GM23338 (cell line): ENCODE measurements at regions not wholly inside any gene's neighbourhood (a gene's known extent, or its start where the extent isn't known, plus 50 kb on each side); places are given as distances from the start of the nearest gene placed in this dataset.

Source experiments
- ATAC-seq: fragments of 200-7000 bp; cut with Tn5 transposase; 3 replicates; pipeline ENCODE4 v1.9.1; 2020
- DNase-seq: peaks from one replicate; pipeline ENCODE4 v3.0.0-alpha.2; 2015; ENCODE audit warnings: low spot score
- H2AFZ ChIP-seq: fragments of 200-600 bp; sonication (generic); 2 replicates; pipeline ENCODE4 v1.8.0; 2016; ENCODE audit warnings: antibody characterized with exemption, mild to moderate bottlenecking, moderate library complexity
- H3F3A ChIP-seq: fragments of 200-600 bp; sonication (generic); replicated peaks from 2 replicates; pipeline ENCODE4 v1.8.0; 2017; ENCODE audit warnings: antibody characterized with exemption, mixed run types, low read depth
- H3K27ac ChIP-seq: fragments of 200-600 bp; sonication (generic); 2 replicates; pipeline ENCODE4 v1.6.1; 2016; ENCODE audit warnings: low read depth
- H3K27me3 ChIP-seq: fragments of 200-600 bp; sonication (generic); 2 replicates; pipeline ENCODE4 v1.8.0; 2016; ENCODE audit warnings: mild to moderate bottlenecking, mixed run types, moderate library complexity; ENCODE audit not compliant: insufficient read depth
- H3K36me3 ChIP-seq: fragments of 200-600 bp; sonication (generic); 2 replicates; pipeline ENCODE4 v1.8.0; 2016; ENCODE audit warnings: mild to moderate bottlenecking; ENCODE audit not compliant: insufficient read depth
- H3K4me1 ChIP-seq: fragments of 200-600 bp; sonication (generic); 2 replicates; pipeline ENCODE4 v1.8.0; 2016; ENCODE audit warnings: mild to moderate bottlenecking, moderate library complexity; ENCODE audit not compliant: insufficient read depth
- H3K4me2 ChIP-seq: fragments of 200-600 bp; sonication (generic); 2 replicates; pipeline ENCODE4 v1.7.1; 2017; ENCODE audit warnings: mixed run types
- H3K4me3 ChIP-seq: fragments of 200-600 bp; sonication (generic); 2 replicates; pipeline ENCODE4 v1.6.1; 2016; ENCODE audit warnings: mixed run types
- H3K79me2 ChIP-seq: fragments of 200-600 bp; sonication (generic); replicated peaks from 2 replicates; pipeline ENCODE4 v1.8.0; 2017; ENCODE audit warnings: mild to moderate bottlenecking; ENCODE audit not compliant: insufficient read depth
- H3K9me2 ChIP-seq: fragments of 200-600 bp; sonication (generic); 2 replicates; pipeline ENCODE4 v1.8.0; 2017; ENCODE audit not compliant: insufficient read depth
- H4K20me1 ChIP-seq: fragments of 200-600 bp; sonication (generic); replicated peaks from 2 replicates; pipeline ENCODE4 v1.8.0; 2017; ENCODE audit warnings: mild to moderate bottlenecking; ENCODE audit not compliant: insufficient read depth
- H3K27ac Mint-ChIP-seq: 2 replicates; pipeline ENCODE4 v1.8.0; 2020; ENCODE audit warnings: inconsistent platforms, mild to moderate bottlenecking, moderate library complexity, mixed read lengths
- H3K27me3 Mint-ChIP-seq: 3 replicates; pipeline ENCODE4 v1.8.0; 2022; ENCODE audit warnings: low read depth, mild to moderate bottlenecking, moderate library complexity, mixed read lengths, inconsistent platforms; ENCODE audit not compliant: insufficient read depth, poor library complexity
- H3K36me3 Mint-ChIP-seq: 3 replicates; pipeline ENCODE4 v1.8.0; 2021; ENCODE audit warnings: low read depth, mild to moderate bottlenecking, inconsistent platforms, moderate library complexity, mixed read lengths
- H3K4me1 Mint-ChIP-seq: 3 replicates; pipeline ENCODE4 v1.8.0; 2020; ENCODE audit warnings: mild to moderate bottlenecking, inconsistent platforms, mixed read lengths
- H3K4me3 Mint-ChIP-seq: 3 replicates; pipeline ENCODE4 v1.8.0; 2021; ENCODE audit warnings: moderate library complexity, mild to moderate bottlenecking, inconsistent platforms, mixed read lengths
- H3K9me3 Mint-ChIP-seq: 3 replicates; pipeline ENCODE4 v1.8.0; 2020; ENCODE audit warnings: moderate library complexity, mild to moderate bottlenecking, inconsistent platforms, mixed read lengths
- ETS1 ChIP-seq: IDR thresholded peaks from 2 replicates; pipeline ENCODE4 v1.6.1; 2016; ENCODE audit warnings: antibody characterized with exemption
- EZH2 ChIP-seq: fragments of 200-600 bp; sonication (generic); IDR thresholded peaks from one replicate; pipeline ENCODE4 v1.8.0; 2017; ENCODE audit warnings: antibody characterized with exemption, mild to moderate bottlenecking, low read depth; ENCODE audit not compliant: unreplicated experiment
- EZH2phosphoT487 ChIP-seq: fragments of 200-600 bp; sonication (generic); IDR thresholded peaks from one replicate; pipeline ENCODE4 v1.8.1; 2018; ENCODE audit warnings: antibody characterized with exemption; ENCODE audit not compliant: unreplicated experiment
- JUNB ChIP-seq: IDR thresholded peaks from one replicate; pipeline ENCODE4 v1.6.1; 2016; ENCODE audit warnings: antibody characterized with exemption; ENCODE audit not compliant: unreplicated experiment
- NANOG ChIP-seq: IDR thresholded peaks from 2 replicates; pipeline ENCODE4 v1.6.1; 2016; ENCODE audit warnings: antibody characterized with exemption, borderline replicate concordance
- STAT1 ChIP-seq: IDR thresholded peaks from one replicate; pipeline ENCODE4 v1.6.1; 2016; ENCODE audit warnings: antibody characterized with exemption; ENCODE audit not compliant: unreplicated experiment
- ZNF114 ChIP-seq: fragments of 250-450 bp; sonication (Bioruptor Pico); IDR thresholded peaks from 2 replicates; pipeline ENCODE4 v1.5.0; 2020; ENCODE audit warnings: mild to moderate bottlenecking, moderate library complexity
- ZNF462 ChIP-seq: fragments of 250-450 bp; sonication (Bioruptor Pico); IDR thresholded peaks from 2 replicates; pipeline ENCODE4 v1.5.0; 2020; ENCODE audit warnings: mild to moderate bottlenecking, moderate library complexity
- TF ChIP-seq, protein P1 (sequence below): IDR thresholded peaks from one replicate; pipeline ENCODE4 v1.6.1; 2018; ENCODE audit warnings: antibody characterized with exemption; ENCODE audit not compliant: unreplicated experiment

GRCh38 chr6:22008248-22008836 lies 288.5 kb downstream of the PRL start (continued):
- TF ChIP-seq, protein P1, sequence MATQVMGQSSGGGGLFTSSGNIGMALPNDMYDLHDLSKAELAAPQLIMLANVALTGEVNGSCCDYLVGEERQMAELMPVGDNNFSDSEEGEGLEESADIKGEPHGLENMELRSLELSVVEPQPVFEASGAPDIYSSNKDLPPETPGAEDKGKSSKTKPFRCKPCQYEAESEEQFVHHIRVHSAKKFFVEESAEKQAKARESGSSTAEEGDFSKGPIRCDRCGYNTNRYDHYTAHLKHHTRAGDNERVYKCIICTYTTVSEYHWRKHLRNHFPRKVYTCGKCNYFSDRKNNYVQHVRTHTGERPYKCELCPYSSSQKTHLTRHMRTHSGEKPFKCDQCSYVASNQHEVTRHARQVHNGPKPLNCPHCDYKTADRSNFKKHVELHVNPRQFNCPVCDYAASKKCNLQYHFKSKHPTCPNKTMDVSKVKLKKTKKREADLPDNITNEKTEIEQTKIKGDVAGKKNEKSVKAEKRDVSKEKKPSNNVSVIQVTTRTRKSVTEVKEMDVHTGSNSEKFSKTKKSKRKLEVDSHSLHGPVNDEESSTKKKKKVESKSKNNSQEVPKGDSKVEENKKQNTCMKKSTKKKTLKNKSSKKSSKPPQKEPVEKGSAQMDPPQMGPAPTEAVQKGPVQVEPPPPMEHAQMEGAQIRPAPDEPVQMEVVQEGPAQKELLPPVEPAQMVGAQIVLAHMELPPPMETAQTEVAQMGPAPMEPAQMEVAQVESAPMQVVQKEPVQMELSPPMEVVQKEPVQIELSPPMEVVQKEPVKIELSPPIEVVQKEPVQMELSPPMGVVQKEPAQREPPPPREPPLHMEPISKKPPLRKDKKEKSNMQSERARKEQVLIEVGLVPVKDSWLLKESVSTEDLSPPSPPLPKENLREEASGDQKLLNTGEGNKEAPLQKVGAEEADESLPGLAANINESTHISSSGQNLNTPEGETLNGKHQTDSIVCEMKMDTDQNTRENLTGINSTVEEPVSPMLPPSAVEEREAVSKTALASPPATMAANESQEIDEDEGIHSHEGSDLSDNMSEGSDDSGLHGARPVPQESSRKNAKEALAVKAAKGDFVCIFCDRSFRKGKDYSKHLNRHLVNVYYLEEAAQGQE = no peak

- ATAC-seq = no peak
- TF ChIP-seq, protein P1 = no peak
- no peak for TF ChIP-seq NANOG
- no peak for TF ChIP-seq JUNB
- TF ChIP-seq EZH2 = no peak
- TF ChIP-seq ETS1 = no peak
- TF ChIP-seq ZNF462 (CRISPR knock-in tag) = no peak
- no peak for TF ChIP-seq ZNF114 (CRISPR knock-in tag)
- TF ChIP-seq STAT1 = no peak
- no peak for TF ChIP-seq EZH2phosphoT487
Observed at GRCh38 chr6:22010102-22010501, 286.7 kb downstream of the PRL start.

More at GRCh38 chr6:22010102-22010501, 286.7 kb downstream of the PRL start:
- no peak overlapping the region for H3K4me2 ChIP-seq
- H3F3A ChIP-seq = 0 out of 2 replicates have a peak, but pooled peaks cover 3% of the 10 kb centered on the region
- no peak overlapping the region for H2AFZ ChIP-seq
- no peak overlapping the region; the same call in 1 of the 2 replicates for H3K27ac Mint-ChIP-seq
- peaks cover 13% of the 10 kb centered on the region for H3K36me3 Mint-ChIP-seq
- H3K79me2 ChIP-seq = peaks cover 4% of the 10 kb centered on the region; the same call in 1 of the 2 replicates
- no peaks in the 10 kb centered on the region for H3K36me3 ChIP-seq
- no peaks in the 10 kb centered on the region for H3K27me3 ChIP-seq
- H3K9me3 Mint-ChIP-seq = no peaks in the 10 kb centered on the region
- no peak overlapping the region for H3K4me3 Mint-ChIP-seq
- peaks cover 17% of the 10 kb centered on the region; the same call in 1 of the 2 replicates for H3K4me1 ChIP-seq
- H3K9me2 ChIP-seq = no peaks in the 10 kb centered on the region
- no peak for DNase-seq
- peaks cover 10% of the 10 kb centered on the region for H3K27me3 Mint-ChIP-seq
- no peak overlapping the region for H3K27ac ChIP-seq
- no peak overlapping the region for H3K4me3 ChIP-seq
- peaks cover 2% of the 10 kb centered on the region; the same call in 1 of the 2 replicates for H4K20me1 ChIP-seq
- peaks cover 33% of the 10 kb centered on the region for H3K4me1 Mint-ChIP-seq
